HepG2 (cell line): ENCODE measurements at regions not wholly inside any gene's neighbourhood (a gene's known extent, or its start where the extent isn't known, plus 50 kb on each side); places are given as distances from the start of the nearest gene placed in this dataset.

Source experiments
- ATAC-seq: fragments of 200-7000 bp; cut with Tn5 transposase; 3 replicates; pipeline ENCODE4 v1.9.1; 2020; ENCODE audit warnings: mild to moderate bottlenecking, moderate library complexity
- BruUV-seq: library from RNA; stranded (reverse); fragments of 400-500 nt; replicated peaks from 2 replicates; lab custom pipeline; 2021; lab: Mats Ljungman, UMichigan
- CTCF ChIA-PET: fragments of 300-600 bp; formaldehyde crosslinking; extraction: SDS; loops from one replicate; lab custom pipeline; 2021; ENCODE audit warnings: low total read pairs, inconsistent platforms, low intra/inter-chr PET ratio; lab: Yijun Ruan, JAX
- POLR2A ChIA-PET: fragments of 350-600 bp; sonication (Branson Sonifier 250); formaldehyde crosslinking; loops from one replicate; lab custom pipeline; 2020; ENCODE audit warnings: antibody characterized with exemption, inconsistent platforms; lab: Yijun Ruan, JAX
- DNase-seq: peaks from one replicate; pipeline ENCODE4 v3.0.0-alpha.2; 2015; ENCODE audit warnings: low spot score
- FAIRE-seq: peaks from 3 replicates; lab custom pipeline; 2011; peaks lifted over from hg19 to GRCh38; lab: Jason Lieb, UNC
- H2AFZ ChIP-seq: one replicate; pipeline ENCODE4 v1.6.1; 2011; ENCODE audit warnings: low read length, inconsistent platforms
- H3K27ac ChIP-seq: fragments of 300-600 bp; 3 replicates; pipeline ENCODE4 v1.8.0; 2011; ENCODE audit warnings: mixed run types, mild to moderate bottlenecking, mixed read lengths, low read length, inconsistent platforms; ENCODE audit not compliant: insufficient read depth; ENCODE audit errors: extremely low read length
- H3K27me3 ChIP-seq, 2 experiments: fragments of 200-600 bp in 1 of 2; 2 replicates in 1 of 2; 3 replicates in 1 of 2; pipeline versions ENCODE4 v1.6.0 to v1.8.0; 2011; ENCODE audit warnings: low read length in 2 of 2, mild to moderate bottlenecking in 2 of 2, moderate library complexity in 2 of 2, inconsistent platforms in 1 of 2; ENCODE audit not compliant: insufficient read depth in 2 of 2, control insufficient read depth in 1 of 2
- H3K36me3 ChIP-seq, 2 experiments: fragments of 200-600 bp in 1 of 2; replicated peaks in 1 of 2; 2 replicates in 1 of 2; 3 replicates in 1 of 2; pipeline versions ENCODE4 v1.5.1 to v1.8.0; 2011; ENCODE audit warnings: low read length in 2 of 2, inconsistent platforms in 1 of 2; ENCODE audit not compliant: insufficient read depth in 2 of 2, control insufficient read depth in 1 of 2
- H3K4me1 ChIP-seq: 2 replicates; pipeline ENCODE4 v1.5.1; 2012; ENCODE audit warnings: low read length, inconsistent platforms; ENCODE audit not compliant: insufficient read depth
- H3K4me2 ChIP-seq: 2 replicates; pipeline ENCODE4 v1.6.0; 2011; ENCODE audit warnings: low read depth, low read length, inconsistent platforms
- H3K4me3 ChIP-seq, 3 experiments: fragments of 200-600 bp in 1 of 3; sonication (generic), shearing (Covaris generic) in 1 of 3; replicated peaks in 1 of 3; 2 replicates each; pipeline ENCODE4 v1.5.1; 2011 to 2016; ENCODE audit warnings: low read length in 3 of 3, inconsistent platforms in 2 of 3, low read depth in 2 of 3, mild to moderate bottlenecking in 2 of 3, control low read depth in 1 of 3, mixed read lengths in 1 of 3; ENCODE audit not compliant: insufficient read depth in 1 of 3
- H3K79me2 ChIP-seq: one replicate; pipeline ENCODE4 v1.6.1; 2011; ENCODE audit warnings: low read length, inconsistent platforms; ENCODE audit not compliant: insufficient read depth
- H3K9ac ChIP-seq: 2 replicates; pipeline ENCODE4 v1.6.0; 2011; ENCODE audit warnings: mild to moderate bottlenecking, low read depth, low read length, inconsistent platforms; ENCODE audit not compliant: insufficient read depth
- H3K9me3 ChIP-seq: 2 replicates; pipeline ENCODE4 v1.5.1; 2012; ENCODE audit warnings: mild to moderate bottlenecking, low read length
- H4K20me1 ChIP-seq: 2 replicates; pipeline ENCODE4 v1.6.0; 2011; ENCODE audit warnings: inconsistent platforms, mild to moderate bottlenecking, low read length, moderate library complexity; ENCODE audit not compliant: insufficient read depth
- FOSL2 ChIP-seq: sonication (generic); formaldehyde crosslinking; IDR thresholded peaks from 2 replicates; pipeline ENCODE4 v1.4.0; 2020; ENCODE audit warnings: missing genetic modification reagents
- MIER2 ChIP-seq: IDR thresholded peaks from 2 replicates; pipeline ENCODE4 v1.6.1; 2016; ENCODE audit warnings: missing biosample characterization, missing genetic modification reagents
- NONO ChIP-seq, 2 experiments: fragments of 450-650 bp in 1 of 2; sonication (generic) in 1 of 2; formaldehyde crosslinking in 1 of 2; IDR thresholded peaks in 1 of 2; conservative IDR thresholded peaks in 1 of 2; 2 replicates each; pipeline versions ENCODE4 v1.6.1 to v1.8.0; 2017 to 2022; ENCODE audit warnings: mild to moderate bottlenecking in 1 of 2, missing genetic modification reagents in 1 of 2, moderate library complexity in 1 of 2
- TCF12 ChIP-seq, 2 experiments: fragments of 450-650 bp in 1 of 2; sonication (generic) in 1 of 2; formaldehyde crosslinking in 1 of 2; IDR thresholded peaks; 2 replicates each; pipeline versions ENCODE4 v1.6.1 to v1.8.0; 2017 to 2022; ENCODE audit warnings: antibody characterized with exemption in 1 of 2, mild to moderate bottlenecking in 1 of 2, missing genetic modification reagents in 1 of 2, moderate library complexity in 1 of 2
- ZBTB26 ChIP-seq: IDR thresholded peaks from 2 replicates; pipeline ENCODE4 v1.6.1; 2016; ENCODE audit warnings: missing compliant biosample characterization, missing genetic modification reagents, borderline replicate concordance
- ZBTB39 ChIP-seq: sonication (generic); formaldehyde crosslinking; IDR thresholded peaks from 2 replicates; pipeline ENCODE4 v1.5.0; 2020; ENCODE audit warnings: missing genetic modification reagents
- ZBTB8A ChIP-seq: sonication (generic); formaldehyde crosslinking; IDR thresholded peaks from 2 replicates; pipeline ENCODE4 v1.4.0; 2020; ENCODE audit warnings: mild to moderate bottlenecking, low read depth, missing genetic modification reagents, borderline replicate concordance
- ZMAT5 ChIP-seq: sonication (generic); formaldehyde crosslinking; IDR thresholded peaks from 2 replicates; pipeline ENCODE4 v1.5.0; 2020; ENCODE audit warnings: mild to moderate bottlenecking, low read depth, missing genetic modification reagents, borderline replicate concordance
- ZNF263 ChIP-seq: sonication (generic); formaldehyde crosslinking; IDR thresholded peaks from 2 replicates; pipeline ENCODE4 v1.4.0; 2020; ENCODE audit warnings: missing genetic modification reagents
- ZNF484 ChIP-seq: sonication (generic); formaldehyde crosslinking; IDR thresholded peaks from 2 replicates; pipeline ENCODE4 v1.5.1; 2020; ENCODE audit warnings: mild to moderate bottlenecking, low read depth, missing genetic modification reagents, borderline replicate concordance
- ZNF644 ChIP-seq: IDR thresholded peaks from 2 replicates; pipeline ENCODE4 v1.6.1; 2016; ENCODE audit warnings: low read depth
- ZNF646 ChIP-seq: sonication (generic); formaldehyde crosslinking; IDR thresholded peaks from 2 replicates; pipeline ENCODE4 v1.9.0; 2021; ENCODE audit warnings: mild to moderate bottlenecking, missing genetic modification reagents
- WGBS: methylation state at CpG from one replicate; pipeline ENCODE4 v1.1.6; 2017; ENCODE audit warnings: low lambda C conversion rate; 5-methylcytosine and 5-hydroxymethylcytosine counted together
- in situ Hi-C: cut with HindIII; loops from 2 replicates; pipeline ENCODE4 v1.10.0; 2017; ENCODE audit warnings: low pct_unique_long_range_greater_than_20kb; ENCODE audit not compliant: extremely low pct_ligation_motif_present
- intact Hi-C: fragments of 100-400 bp; cut with micrococcal nuclease; formaldehyde crosslinking; loops from one replicate; pipeline ENCODE4 v1.10.0; 2022; ENCODE audit not compliant: unreplicated experiment

- Histone ChIP-seq H3K4me2 (peak overlapping the region; percentile 30; the same call in 1 of the 2 replicates), H2AFZ (no peak overlapping the region), H3K27ac (no peak overlapping the region), H4K20me1 (no peaks in the 10 kb centered on the region), H3K36me3 (no peaks in the 10 kb centered on the region), H3K9ac (no peak overlapping the region), H3K79me2 (no peaks in the 10 kb centered on the region), H3K4me1 (peaks cover 13% of the 10 kb centered on the region), H3K27me3 (no peaks in the 10 kb centered on the region), H3K9me3 (no peaks in the 10 kb centered on the region), H3K4me3 (no peak overlapping the region)
- no TSS peak for BruUV-seq
- in situ Hi-C loops (no loop called here), intact Hi-C loops (no loop called here)
- CTCF ChIA-PET: no interaction called here
- WGBS: 3% methylated on average over 6 of the region's 6 CpGs
- POLR2A ChIA-PET: interaction anchor here (1.1 kb wide), 1 partner anchor 21 kb away, joined by 5 read pairs; no protein-coding TSS in a partner anchor
- DNase-seq (peak; percentile 64), FAIRE-seq (no peak), ATAC-seq (peak; percentile 62)
- TF ChIP-seq ZBTB39 (CRISPR knock-in tag) (no peak), ZBTB26 (CRISPR knock-in tag) (no peak), NONO (IDR thresholded peaks at IDR 0.05) (no peak), NONO (CRISPR knock-in tag; conservative IDR thresholded peaks at IDR 0.05) (no peak), ZNF263 (no peak), ZNF484 (CRISPR knock-in tag) (no peak), ZNF646 (CRISPR knock-in tag) (no peak), ZMAT5 (CRISPR knock-in tag) (no peak), FOSL2 (peak; percentile 72), ZBTB8A (CRISPR knock-in tag) (no peak), MIER2 (CRISPR knock-in tag) (no peak), ZNF644 (peak; percentile 50; the same call in 1 of the 2 replicates), TCF12 (IDR thresholded peaks at IDR 0.05) (no peak), TCF12 (CRISPR knock-in tag; IDR thresholded peaks at IDR 0.05) (no peak)
Measured at GRCh38 chr5:78699552-78700153, 51.1 kb upstream of the LHFPL2 start.
